ENCODE measurements at regions not wholly inside any gene's neighbourhood (a gene's known extent, or its start where the extent isn't known, plus 50 kb on each side); places are given as distances from the start of the nearest gene placed in this dataset.

GRCh38 chr17:33517746-33518145 is 224.7 kb upstream of the ASIC2 start:
- no peak for DNase-seq

GRCh38 chr17:33519692-33520091 is 226.6 kb upstream of the ASIC2 start:
- DNase-seq: no peak

GRCh38 chr17:33520426-33521330 is 227.6 kb upstream of the ASIC2 start:
- peak; percentile 51 for DNase-seq

- peak; percentile 5 for DNase-seq
Measured at GRCh38 chr17:33521784-33522183, 228.7 kb upstream of the ASIC2 start.

- DNase-seq: no peak
Measured at GRCh38 chr17:33522623-33523022, 229.5 kb upstream of the ASIC2 start.

GRCh38 chr17:33523577-33523981 is 230.5 kb upstream of the ASIC2 start:
- DNase-seq: no peak

- DNase-seq: no peak
Measured at GRCh38 chr17:33525186-33525585, 232.1 kb upstream of the ASIC2 start.

- DNase-seq: no peak
Measured at GRCh38 chr17:33526717-33527116, 233.6 kb upstream of the ASIC2 start.

- DNase-seq: no peak
Measured at GRCh38 chr17:33527290-33527689, 234.2 kb upstream of the ASIC2 start.

GRCh38 chr17:33528846-33529245 is 235.8 kb upstream of the ASIC2 start:
- DNase-seq: no peak

GRCh38 chr17:33529816-33530215 is 236.7 kb upstream of the ASIC2 start:
- DNase-seq: no peak

- no peak for DNase-seq
Measured at GRCh38 chr17:33531311-33531710, 238.2 kb upstream of the ASIC2 start.

GRCh38 chr17:33534087-33534486 is 241.0 kb upstream of the ASIC2 start:
- no peak for DNase-seq

- DNase-seq: no peak
Measured at GRCh38 chr17:33545124-33545523, 252.0 kb upstream of the ASIC2 start.

GRCh38 chr17:33550261-33550660 is 257.2 kb upstream of the ASIC2 start:
- no peak for DNase-seq

- DNase-seq: no peak
Measured at GRCh38 chr17:33551075-33551474, 258.0 kb upstream of the ASIC2 start.

- DNase-seq: no peak
Measured at GRCh38 chr17:33551911-33552310, 258.8 kb upstream of the ASIC2 start.

GRCh38 chr17:33560165-33560564 is 267.1 kb upstream of the ASIC2 start:
- DNase-seq: no peak

GRCh38 chr17:33560871-33561270 is 267.8 kb upstream of the ASIC2 start:
- DNase-seq: no peak

- DNase-seq: no peak
Measured at GRCh38 chr17:33561569-33562334, 268.7 kb upstream of the ASIC2 start.

- no peak for DNase-seq
Measured at GRCh38 chr17:33562792-33563191, 269.7 kb upstream of the ASIC2 start.

GRCh38 chr17:33564146-33564545 is 271.1 kb upstream of the ASIC2 start:
- no peak for DNase-seq

- DNase-seq: no peak
Measured at GRCh38 chr17:33567223-33567622, 274.1 kb upstream of the ASIC2 start.

GRCh38 chr17:33572615-33573014 is 279.5 kb upstream of the ASIC2 start:
- no peak for DNase-seq
